ENCODE measurements at regions not wholly inside any gene's neighbourhood (a gene's known extent, or its start where the extent isn't known, plus 50 kb on each side); places are given as distances from the start of the nearest gene placed in this dataset.
"Not testable (repeated sequence)": the region's sequence is repeated elsewhere in the genome, so short reads cannot be mapped to it uniquely, and the experiment has no call there.

- no peak for DNase-seq (ENCODE audit: low read depth)
Observed at GRCh38 chr5:56420323-56420722, 187.2 kb upstream of the ANKRD55 start.

GRCh38 chr5:56419667-56420066 lies 186.5 kb upstream of the ANKRD55 start:
- DNase-seq (ENCODE audit: low read depth): no peak

- no peak for DNase-seq (ENCODE audit: low read depth)
Observed at GRCh38 chr5:56415356-56415765, 182.2 kb upstream of the ANKRD55 start.

- DNase-seq (ENCODE audit: low read depth): no peak
Observed at GRCh38 chr5:56414066-56414465, 180.9 kb upstream of the ANKRD55 start.

GRCh38 chr5:56413546-56413945 lies 180.4 kb upstream of the ANKRD55 start:
- DNase-seq (ENCODE audit: low read depth): no peak

- DNase-seq (ENCODE audit: low read depth): no peak
Observed at GRCh38 chr5:56412601-56413379, 179.7 kb upstream of the ANKRD55 start.

- no peak for DNase-seq (ENCODE audit: low read depth)
Observed at GRCh38 chr5:56410696-56411095, 177.6 kb upstream of the ANKRD55 start.

GRCh38 chr5:56409331-56410190 lies 176.4 kb upstream of the ANKRD55 start:
- no peak for DNase-seq (ENCODE audit: low read depth)

GRCh38 chr5:56406838-56407237 lies 173.7 kb upstream of the ANKRD55 start:
- no peak for DNase-seq (ENCODE audit: low read depth)

GRCh38 chr5:56406221-56406620 lies 173.1 kb upstream of the ANKRD55 start:
- DNase-seq (ENCODE audit: low read depth): no peak

GRCh38 chr5:56405116-56405908 lies 172.2 kb upstream of the ANKRD55 start:
- no peak for DNase-seq (ENCODE audit: low read depth)

- DNase-seq (ENCODE audit: low read depth): no peak
Observed at GRCh38 chr5:56402266-56403220, 169.4 kb upstream of the ANKRD55 start.

- DNase-seq (ENCODE audit: low read depth): not testable (repeated sequence)
Observed at GRCh38 chr5:56397796-56398195, 164.7 kb upstream of the ANKRD55 start.

GRCh38 chr5:56396634-56397033 lies 163.5 kb upstream of the ANKRD55 start:
- DNase-seq (ENCODE audit: low read depth): no peak

- DNase-seq (ENCODE audit: low read depth): no peak
Observed at GRCh38 chr5:56389261-56389660, 156.1 kb upstream of the ANKRD55 start.

GRCh38 chr5:56388229-56388985 lies 155.3 kb upstream of the ANKRD55 start:
- DNase-seq (ENCODE audit: low read depth): no peak

- DNase-seq (ENCODE audit: low read depth): no peak
Observed at GRCh38 chr5:56386046-56386445, 152.9 kb upstream of the ANKRD55 start.

GRCh38 chr5:56384186-56384585 lies 151.1 kb upstream of the ANKRD55 start:
- no peak for DNase-seq (ENCODE audit: low read depth)

- no peak for DNase-seq (ENCODE audit: low read depth)
Observed at GRCh38 chr5:56383761-56384160, 150.6 kb upstream of the ANKRD55 start.

GRCh38 chr5:56382896-56383295 lies 149.8 kb upstream of the ANKRD55 start:
- DNase-seq (ENCODE audit: low read depth): no peak

All from stimulated activated CD4-positive, alpha-beta T cell treated with anti-CD3 and anti-CD28 coated beads, Interleukin-2, amount 100 ng/mL, for 4 hours (primary cell).